IMR-90 (cell line): ENCODE measurements at regions not wholly inside any gene's neighbourhood (a gene's known extent, or its start where the extent isn't known, plus 50 kb on each side); places are given as distances from the start of the nearest gene placed in this dataset.

Experiments
- ATAC-seq: fragments of 200-7000 bp; cut with Tn5 transposase; 2 replicates; pipeline ENCODE4 v1.9.1; 2020; ENCODE audit warnings: low read depth, mild to moderate bottlenecking, moderate library complexity
- BruUV-seq: library from RNA; stranded (reverse); fragments of 400-500 nt; replicated peaks from 2 replicates; lab custom pipeline; 2021; lab: Mats Ljungman, UMichigan
- CTCF ChIA-PET: fragments of 300-600 bp; formaldehyde crosslinking; extraction: SDS; loops from one replicate; lab custom pipeline; 2021; ENCODE audit warnings: antibody characterized with exemption; lab: Yijun Ruan, JAX
- POLR2A ChIA-PET: fragments of 300-600 bp; sonication (Branson Sonifier 250); formaldehyde crosslinking; loops from one replicate; lab custom pipeline; 2022; ENCODE audit warnings: antibody characterized with exemption; ENCODE audit not compliant: unreplicated experiment; lab: Charles Lee
- DNase-seq: peaks from one replicate; pipeline ENCODE4 v3.0.0; 2013
- H2AFZ ChIP-seq: replicated peaks from 2 replicates; pipeline ENCODE3; 2013; ENCODE audit warnings: low read length, mild to moderate bottlenecking; ENCODE audit not compliant: poor library complexity
- H2AK5ac ChIP-seq: 2 replicates; pipeline ENCODE4 v1.6.1; 2013; ENCODE audit warnings: low read depth, low read length, inconsistent platforms
- H2AK9ac ChIP-seq: replicated peaks from 2 replicates; pipeline ENCODE3; 2013; ENCODE audit warnings: mild to moderate bottlenecking, low read depth, low read length, moderate library complexity; ENCODE audit not compliant: poor library complexity
- H2BK120ac ChIP-seq: 2 replicates; pipeline ENCODE4 v1.6.1; 2013; ENCODE audit warnings: low read depth, low read length, inconsistent platforms
- H2BK15ac ChIP-seq: 3 replicates; pipeline ENCODE4 v1.6.1; 2013; ENCODE audit warnings: low read depth, low read length, inconsistent platforms
- H2BK20ac ChIP-seq: 2 replicates; pipeline ENCODE4 v1.6.1; 2013; ENCODE audit warnings: low read depth, mild to moderate bottlenecking, inconsistent platforms, low read length, moderate library complexity
- H2BK5ac ChIP-seq: 2 replicates; pipeline ENCODE4 v1.6.1; 2013; ENCODE audit warnings: mild to moderate bottlenecking, low read depth, low read length, inconsistent platforms; ENCODE audit not compliant: poor library complexity, severe bottlenecking
- H3K14ac ChIP-seq: replicated peaks from 2 replicates; pipeline ENCODE4 v1.6.1; 2013; ENCODE audit warnings: low read depth, low read length, inconsistent platforms
- H3K18ac ChIP-seq: 2 replicates; pipeline ENCODE4 v1.6.1; 2013; ENCODE audit warnings: low read depth, low read length, control low read depth
- H3K23ac ChIP-seq: 2 replicates; pipeline ENCODE4 v1.6.1; 2013; ENCODE audit warnings: low read depth, low read length, inconsistent platforms
- H3K27ac ChIP-seq: 2 replicates; pipeline ENCODE4 v1.5.1; 2013; ENCODE audit warnings: mild to moderate bottlenecking, control low read depth, low read length; ENCODE audit not compliant: insufficient read depth
- H3K27me3 ChIP-seq: 2 replicates; pipeline ENCODE4 v1.6.1; 2013; ENCODE audit warnings: low read length; ENCODE audit not compliant: control insufficient read depth, insufficient read depth
- H3K36me3 ChIP-seq: 2 replicates; pipeline ENCODE4 v1.6.1; 2013; ENCODE audit warnings: low read length, mixed read lengths; ENCODE audit not compliant: control insufficient read depth, insufficient read depth
- H3K4ac ChIP-seq: 2 replicates; pipeline ENCODE4 v1.6.1; 2013; ENCODE audit warnings: low read depth, low read length, inconsistent platforms
- H3K4me1 ChIP-seq: 2 replicates; pipeline ENCODE4 v1.6.1; 2013; ENCODE audit warnings: low read length, mixed read lengths; ENCODE audit not compliant: control insufficient read depth, insufficient read depth
- H3K4me2 ChIP-seq: 2 replicates; pipeline ENCODE4 v1.6.1; 2013; ENCODE audit warnings: low read depth, mild to moderate bottlenecking, control low read depth, low read length, moderate library complexity
- H3K4me3 ChIP-seq: 2 replicates; pipeline ENCODE4 v1.5.1; 2013; ENCODE audit warnings: low read depth, mild to moderate bottlenecking, control low read depth, low read length, moderate library complexity; ENCODE audit not compliant: insufficient read depth
- H3K56ac ChIP-seq: 2 replicates; pipeline ENCODE4 v1.6.1; 2013; ENCODE audit warnings: low read length, inconsistent platforms; ENCODE audit not compliant: insufficient read depth; ENCODE audit errors: extremely low read depth
- H3K79me1 ChIP-seq, 2 experiments: 2 replicates each; pipeline ENCODE4 v1.6.1; 2013; ENCODE audit warnings: low read length in 2 of 2, inconsistent platforms in 1 of 2, low read depth in 1 of 2
- H3K9ac ChIP-seq: 2 replicates; pipeline ENCODE4 v1.6.1; 2013; ENCODE audit warnings: low read depth, low read length, control low read depth
- H3K9me1 ChIP-seq: 2 replicates; pipeline ENCODE4 v1.6.1; 2013; ENCODE audit warnings: low read length, inconsistent platforms; ENCODE audit not compliant: insufficient read depth
- H3K9me3 ChIP-seq: 2 replicates; pipeline ENCODE4 v1.6.1; 2013; ENCODE audit warnings: low read length; ENCODE audit not compliant: control insufficient read depth, insufficient read depth
- H4K20me1 ChIP-seq: 2 replicates; pipeline ENCODE4 v1.6.1; 2013; ENCODE audit warnings: low read length, inconsistent platforms; ENCODE audit not compliant: insufficient read depth
- H4K5ac ChIP-seq: 2 replicates; pipeline ENCODE4 v1.6.1; 2013; ENCODE audit warnings: mild to moderate bottlenecking, low read depth, low read length, control low read depth
- H4K8ac ChIP-seq, 2 experiments: 2 replicates each; pipeline ENCODE4 v1.6.1; 2013; ENCODE audit warnings: low read depth in 2 of 2, low read length in 2 of 2, control low read depth in 1 of 2, inconsistent platforms in 1 of 2
- H4K91ac ChIP-seq: 2 replicates; pipeline ENCODE4 v1.6.1; 2013; ENCODE audit warnings: low read depth, low read length, inconsistent platforms; ENCODE audit not compliant: insufficient read depth
- CEBPB ChIP-seq: IDR thresholded peaks from 2 replicates; pipeline ENCODE4 v1.6.1; 2012; ENCODE audit warnings: low read depth, low read length, improper control_type of control experiment
- MAZ ChIP-seq: IDR thresholded peaks from 2 replicates; pipeline ENCODE4 v1.6.1; 2012; ENCODE audit warnings: low read depth, mild to moderate bottlenecking, low read length, improper control_type of control experiment, moderate library complexity, borderline replicate concordance
- MXI1 ChIP-seq: IDR thresholded peaks from 2 replicates; pipeline ENCODE4 v1.6.1; 2012; ENCODE audit warnings: low read depth, mild to moderate bottlenecking, low read length, moderate library complexity, borderline replicate concordance
- POLR2A ChIP-seq: IDR thresholded peaks from 2 replicates; pipeline ENCODE4 v1.6.1; 2012; ENCODE audit warnings: mild to moderate bottlenecking, low read depth, low read length
- RAD21 ChIP-seq: IDR thresholded peaks from 2 replicates; pipeline ENCODE4 v1.6.1; 2012; ENCODE audit warnings: low read length, improper control_type of control experiment
- dilution Hi-C: fragments of 300-500 bp; cut with HindIII; formaldehyde crosslinking; loops from one replicate; pipeline ENCODE4 v1.14.3; 2018; ENCODE audit warnings: low sequenced_read_pairs; ENCODE audit not compliant: unreplicated experiment
- in situ Hi-C: fragments of 300-500 bp; cut with MboI; formaldehyde crosslinking; loops from 3 replicates; pipeline ENCODE4 v1.14.3; 2019; ENCODE audit warnings: low sequenced_read_pairs, inconsistent platforms, mixed read lengths
- intact Hi-C: fragments of 100-400 bp; cut with micrococcal nuclease; formaldehyde crosslinking; loops from 2 replicates; pipeline ENCODE4 v1.10.0; 2022

DNA sequence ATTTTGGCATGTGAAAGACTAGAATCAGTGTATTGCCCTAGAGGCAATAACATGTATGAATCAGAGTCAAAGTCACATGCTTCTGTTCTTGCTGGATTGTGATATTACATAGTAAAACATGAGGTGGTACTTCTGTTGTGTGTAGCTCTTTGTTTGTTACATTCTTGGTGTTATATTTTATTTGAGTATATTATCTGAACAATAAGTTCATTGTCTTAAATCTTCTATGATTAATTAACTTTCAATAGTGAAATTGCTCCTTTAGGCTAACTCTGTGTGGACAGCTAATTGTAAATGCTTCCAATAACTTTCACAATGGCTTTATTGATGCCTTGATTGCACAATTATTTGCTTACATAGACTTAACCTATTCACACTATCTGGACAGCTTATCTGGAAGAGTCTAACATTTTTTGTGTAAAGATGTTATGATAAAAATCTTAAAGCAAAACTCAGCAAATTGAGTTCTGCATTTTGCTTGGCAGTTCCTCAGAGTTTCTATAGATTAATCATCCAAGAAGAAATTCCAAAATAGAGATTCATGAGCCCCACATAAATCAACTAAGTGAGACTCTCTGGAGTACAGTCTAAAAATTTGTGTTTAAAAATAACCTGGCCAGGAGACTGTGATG lies 239.6 kb upstream of the TUSC1 start:
- Histone ChIP-seq H3K14ac (no peak overlapping the region), H2BK20ac (no peak overlapping the region), H4K5ac (no peak overlapping the region), H2BK15ac (no peak overlapping the region), H2BK120ac (no peak overlapping the region), H3K9me1 (no peaks in the 10 kb centered on the region), H3K18ac (no peak overlapping the region), H3K56ac (no peak overlapping the region), H2AK5ac (no peak overlapping the region), H3K23ac (no peak overlapping the region), H3K4me2 (no peak overlapping the region), H3K4me3 (no peak overlapping the region), H4K20me1 (no peaks in the 10 kb centered on the region), H3K79me1 (no peaks in the 10 kb centered on the region), H3K36me3 (no peaks in the 10 kb centered on the region), H3K9ac (no peak overlapping the region), H2AK9ac (no peak overlapping the region), H3K27me3 (no peaks in the 10 kb centered on the region), H3K27ac (no peak overlapping the region), H4K8ac (no peak overlapping the region), H3K4ac (no peak overlapping the region), H3K4me1 (no peaks in the 10 kb centered on the region), H2AFZ (no peak overlapping the region), H4K91ac (no peak overlapping the region), H2BK5ac (no peak overlapping the region), H3K9me3 (no peaks in the 10 kb centered on the region)
- BruUV-seq = no TSS peak
- ChIA-PET CTCF (no interaction called here), POLR2A (no interaction called here)
- dilution Hi-C loops = no loop called here
- DNase-seq (no peak), ATAC-seq (no peak)
- in situ Hi-C loops = no loop called here
- intact Hi-C loops = no loop called here
- no peak for TF ChIP-seq MAZ
- TF ChIP-seq POLR2A = no peak
- TF ChIP-seq RAD21 = no peak
- no peak for TF ChIP-seq MXI1
- peak; percentile 25; the same call in 1 of the 2 replicates for TF ChIP-seq CEBPB
